ENCODE measurements at regions not wholly inside any gene's neighbourhood (a gene's known extent, or its start where the extent isn't known, plus 50 kb on each side); places are given as distances from the start of the nearest gene placed in this dataset.

GRCh38 chr5:163756170-163756569, 250.8 kb downstream of the MAT2B start:
- Histone ChIP-seq H3K27me3 (replicated peaks; ENCODE audit: insufficient read depth) (no peaks in the 10 kb centered on the region), H3F3A (ENCODE audit: insufficient read depth) (no peaks in the 10 kb centered on the region), H3K4me2 (ENCODE audit: unreplicated experiment) (no peak overlapping the region), H3K4me3 (no peak overlapping the region), H3K9me2 (ENCODE audit: insufficient read depth) (no peaks in the 10 kb centered on the region), H3K36me3 (ENCODE audit: low read depth) (no peaks in the 10 kb centered on the region), H3K4me1 (ENCODE audit: insufficient read depth) (peaks cover 5% of the 10 kb centered on the region; the same call in 1 of the 2 replicates), H3K27ac (no peak overlapping the region), H2AFZ (no peak overlapping the region), H3K9me3 (ENCODE audit: low read depth) (no peaks in the 10 kb centered on the region), H3K79me2 (ENCODE audit: insufficient read depth) (no peaks in the 10 kb centered on the region), H3K9ac (no peak overlapping the region), H4K20me1 (ENCODE audit: insufficient read depth) (no peaks in the 10 kb centered on the region)
- in situ Hi-C loops (cut with MboI) = no loop called here
- TF ChIP-seq EZH2phosphoT487 (IDR thresholded peaks at IDR 0.05; ENCODE audit: insufficient read depth, low read depth) = no peak
- TF ChIP-seq EZH2 (IDR thresholded peaks at IDR 0.05; ENCODE audit: insufficient read depth, poor library complexity, severe bottlenecking) = no peak
- DNase-seq = no peak
- WGBS, 2 experiments (ENCODE audit: low coverage in 1 of 2, low lambda C conversion rate in 2 of 2, missing lambda C conversion rate in 2 of 2) = 46 to 61% methylated on average over 2 of the region's 2 CpGs

- no peak overlapping the region for H3K9ac ChIP-seq
- H3K27ac ChIP-seq = no peak overlapping the region
- 68 to 70% methylated on average over 5 of the region's 5 CpGs for WGBS, 2 experiments (ENCODE audit: low coverage in 1 of 2, low lambda C conversion rate in 2 of 2, missing lambda C conversion rate in 2 of 2)
- no peak overlapping the region for H2AFZ ChIP-seq
- H4K20me1 ChIP-seq (ENCODE audit: insufficient read depth) = no peaks in the 10 kb centered on the region
- no peak overlapping the region for H3K4me2 ChIP-seq (ENCODE audit: unreplicated experiment)
- no peaks in the 10 kb centered on the region for H3K9me2 ChIP-seq (ENCODE audit: insufficient read depth)
- no peak for TF ChIP-seq EZH2phosphoT487 (IDR thresholded peaks at IDR 0.05; ENCODE audit: insufficient read depth, low read depth)
- no peak for TF ChIP-seq EZH2 (IDR thresholded peaks at IDR 0.05; ENCODE audit: insufficient read depth, poor library complexity, severe bottlenecking)
- in situ Hi-C loops (cut with MboI) = no loop called here
- H3K79me2 ChIP-seq (ENCODE audit: insufficient read depth) = no peaks in the 10 kb centered on the region
- H3K27me3 ChIP-seq (replicated peaks; ENCODE audit: insufficient read depth) = no peaks in the 10 kb centered on the region
- H3F3A ChIP-seq (ENCODE audit: insufficient read depth) = no peaks in the 10 kb centered on the region
- no peaks in the 10 kb centered on the region for H3K9me3 ChIP-seq (ENCODE audit: low read depth)
- H3K4me1 ChIP-seq (ENCODE audit: insufficient read depth) = peaks cover 7% of the 10 kb centered on the region; the same call in 1 of the 2 replicates
- H3K4me3 ChIP-seq = no peak overlapping the region
- no peaks in the 10 kb centered on the region for H3K36me3 ChIP-seq (ENCODE audit: low read depth)
- no peak for DNase-seq
These were observed 251.9 kb downstream of the MAT2B start for GRCh38 chr5:163757344-163757743.

GRCh38 chr5:163758283-163758711, 252.9 kb downstream of the MAT2B start:
- in situ Hi-C loops (cut with MboI) = no loop called here
- H3K9ac ChIP-seq = no peak overlapping the region

GRCh38 chr5:163759000-163759704, 253.7 kb downstream of the MAT2B start:
- in situ Hi-C loops (cut with MboI) = no loop called here
- Histone ChIP-seq H3K27me3 (replicated peaks; ENCODE audit: insufficient read depth) (no peaks in the 10 kb centered on the region), H3K9me2 (ENCODE audit: insufficient read depth) (no peaks in the 10 kb centered on the region), H3K9ac (no peak overlapping the region), H3F3A (ENCODE audit: insufficient read depth) (no peaks in the 10 kb centered on the region), H4K20me1 (ENCODE audit: insufficient read depth) (no peaks in the 10 kb centered on the region), H2AFZ (no peak overlapping the region), H3K27ac (no peak overlapping the region), H3K4me2 (ENCODE audit: unreplicated experiment) (no peak overlapping the region), H3K36me3 (ENCODE audit: low read depth) (no peaks in the 10 kb centered on the region), H3K4me3 (no peak overlapping the region), H3K9me3 (ENCODE audit: low read depth) (no peaks in the 10 kb centered on the region), H3K79me2 (ENCODE audit: insufficient read depth) (no peaks in the 10 kb centered on the region), H3K4me1 (ENCODE audit: insufficient read depth) (peaks cover 7% of the 10 kb centered on the region; the same call in 1 of the 2 replicates)
- TF ChIP-seq EZH2 (IDR thresholded peaks at IDR 0.05; ENCODE audit: insufficient read depth, poor library complexity, severe bottlenecking) = no peak
- no peak for TF ChIP-seq EZH2phosphoT487 (IDR thresholded peaks at IDR 0.05; ENCODE audit: insufficient read depth, low read depth)
- DNase-seq = no peak
- WGBS, 2 experiments (ENCODE audit: low coverage in 1 of 2, low lambda C conversion rate in 2 of 2, missing lambda C conversion rate in 2 of 2) = 75 to 88% methylated on average over 4 of the region's 4 CpGs

More at GRCh38 chr5:163758283-163758711, 252.9 kb downstream of the MAT2B start:
- no peaks in the 10 kb centered on the region for H3K9me2 ChIP-seq (ENCODE audit: insufficient read depth)
- WGBS, 2 experiments (ENCODE audit: low coverage in 1 of 2, low lambda C conversion rate in 2 of 2, missing lambda C conversion rate in 2 of 2) = 13 to 24% methylated on average over 2 of the region's 2 CpGs
- H2AFZ ChIP-seq = no peak overlapping the region
- H3K36me3 ChIP-seq (ENCODE audit: low read depth) = no peaks in the 10 kb centered on the region
- H3K4me3 ChIP-seq = no peak overlapping the region
- no peaks in the 10 kb centered on the region for H3F3A ChIP-seq (ENCODE audit: insufficient read depth)
- H3K4me1 ChIP-seq (ENCODE audit: insufficient read depth) = peaks cover 7% of the 10 kb centered on the region; the same call in 1 of the 2 replicates
- H4K20me1 ChIP-seq (ENCODE audit: insufficient read depth) = no peaks in the 10 kb centered on the region
- TF ChIP-seq EZH2 (IDR thresholded peaks at IDR 0.05; ENCODE audit: insufficient read depth, poor library complexity, severe bottlenecking) (no peak), EZH2phosphoT487 (IDR thresholded peaks at IDR 0.05; ENCODE audit: insufficient read depth, low read depth) (no peak)
- H3K9me3 ChIP-seq (ENCODE audit: low read depth) = no peaks in the 10 kb centered on the region
- H3K27ac ChIP-seq = no peak overlapping the region
- H3K79me2 ChIP-seq (ENCODE audit: insufficient read depth) = no peaks in the 10 kb centered on the region
- peak; percentile 30 for DNase-seq
- H3K27me3 ChIP-seq (replicated peaks; ENCODE audit: insufficient read depth) = no peaks in the 10 kb centered on the region
- H3K4me2 ChIP-seq (ENCODE audit: unreplicated experiment) = no peak overlapping the region
